ENCODE measurements at regions not wholly inside any gene's neighbourhood (a gene's known extent, or its start where the extent isn't known, plus 50 kb on each side); places are given as distances from the start of the nearest gene placed in this dataset.

DNA sequence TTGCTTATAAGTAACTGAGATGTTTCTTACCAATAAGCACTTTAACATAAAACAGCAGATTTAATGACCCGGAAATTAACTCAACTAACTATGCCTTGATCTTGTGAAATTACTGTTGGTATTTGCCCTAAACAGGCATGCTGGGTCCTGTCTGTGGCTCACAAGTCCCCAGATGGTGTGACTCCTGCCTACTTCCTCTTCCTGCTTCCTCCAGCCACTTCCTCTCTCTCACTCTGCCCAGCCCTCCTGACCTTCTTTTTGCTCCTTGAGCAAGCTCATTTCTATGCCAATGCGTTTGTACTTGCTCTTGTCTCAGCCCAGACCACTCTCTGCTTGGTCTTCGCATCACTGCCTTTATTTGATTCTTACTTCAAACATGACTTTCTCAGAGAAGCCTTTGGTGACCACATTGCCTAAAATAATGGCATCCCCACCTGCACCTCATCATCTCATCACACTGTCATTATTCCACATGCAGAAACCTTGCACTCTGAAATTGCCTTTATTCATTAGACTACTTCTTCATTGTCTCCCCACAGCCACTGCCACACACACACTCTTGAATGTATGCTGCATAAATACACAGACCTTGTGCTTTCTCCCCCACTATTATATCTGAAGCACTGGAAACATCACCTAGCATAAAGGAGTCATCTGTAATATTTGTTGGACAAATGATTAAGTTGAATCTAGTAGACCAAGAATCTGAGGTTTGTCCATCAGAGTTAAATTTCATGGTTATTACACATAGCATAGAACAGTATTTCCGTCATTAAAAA is 256.3 kb upstream of the SEMA6D start:
- Mint-ChIP-seq H3K36me3 (ENCODE audit: low read depth) (no peaks in the 10 kb centered on the region), H3K4me1 (ENCODE audit: low read depth) (no peaks in the 10 kb centered on the region)

DNA sequence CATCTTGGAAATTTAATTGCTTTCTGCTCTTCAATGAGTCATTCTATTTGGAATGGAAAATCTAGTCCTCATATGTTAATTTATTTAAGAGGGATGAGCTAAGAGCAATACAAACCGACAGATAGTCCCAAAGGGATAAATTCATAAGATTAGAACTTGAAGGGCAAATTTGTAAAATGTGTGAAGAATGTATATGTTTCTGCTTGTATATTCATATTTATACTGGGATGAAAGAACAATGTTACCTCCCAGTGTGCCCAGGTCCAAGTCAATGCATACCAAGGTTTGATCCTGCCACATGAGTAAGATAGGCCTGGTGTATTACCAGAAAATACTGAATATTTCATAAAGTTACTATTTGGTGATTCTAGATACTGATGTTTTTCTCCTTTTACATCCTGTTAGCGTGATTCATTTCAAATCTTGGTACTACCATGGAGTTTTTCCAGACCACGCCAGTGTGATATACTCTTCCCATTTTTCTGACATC is 255.6 kb upstream of the SEMA6D start:
- Mint-ChIP-seq H3K9me3 (peaks cover 8% of the 10 kb centered on the region), H3K27me3 (no peaks in the 10 kb centered on the region), H3K4me1 (ENCODE audit: low read depth) (no peaks in the 10 kb centered on the region), H3K27ac (no peak overlapping the region), H3K36me3 (ENCODE audit: low read depth) (no peaks in the 10 kb centered on the region), H3K4me3 (no peak overlapping the region)
- CTCF ChIA-PET: no interaction called here
- TF ChIP-seq CTCF (IDR thresholded peaks at IDR 0.05): no peak
- intact Hi-C loops (cut with DNase I, micrococcal nuclease): no loop called here
- H3K27ac ChIP-seq (ENCODE audit: low read depth in 1 of 2, low read length in 2 of 2): no peak overlapping the region
- no peak for DNase-seq
- no peak overlapping the region for H3K4me3 ChIP-seq (ENCODE audit: low read length)
- POLR2A ChIA-PET: no interaction called here
- H3K36me3 ChIP-seq (ENCODE audit: insufficient read depth, low read length): no peaks in the 10 kb centered on the region
- no peak for ATAC-seq (ENCODE audit: poor library complexity)
- H3K9me3 ChIP-seq (ENCODE audit: control insufficient read depth in 1 of 2, insufficient read depth in 1 of 2, low read length in 2 of 2): no peaks in the 10 kb centered on the region
- no peaks in the 10 kb centered on the region for H3K27me3 ChIP-seq (ENCODE audit: control insufficient read depth in 1 of 2, insufficient read depth in 2 of 2, low read length in 2 of 2)
- no peaks in the 10 kb centered on the region for H3K4me1 ChIP-seq (ENCODE audit: insufficient read depth, low read length)

More for the DNA sequence above, 256.3 kb upstream of the SEMA6D start:
- Histone ChIP-seq H3K4me3 (ENCODE audit: low read length) (no peak overlapping the region), H3K4me1 (ENCODE audit: insufficient read depth, low read length) (no peaks in the 10 kb centered on the region), H3K27me3 (ENCODE audit: control insufficient read depth in 1 of 2, insufficient read depth in 2 of 2, low read length in 2 of 2) (no peaks in the 10 kb centered on the region), H3K36me3 (ENCODE audit: insufficient read depth, low read length) (no peaks in the 10 kb centered on the region), H3K9me3 (ENCODE audit: control insufficient read depth in 1 of 2, insufficient read depth in 1 of 2, low read length in 2 of 2) (no peaks in the 10 kb centered on the region), H3K27ac (ENCODE audit: low read depth in 1 of 2, low read length in 2 of 2) (no peak overlapping the region)
- POLR2A ChIA-PET: no interaction called here
- no peak for ATAC-seq (ENCODE audit: poor library complexity)
- no peaks in the 10 kb centered on the region for H3K27me3 Mint-ChIP-seq
- no peak overlapping the region for H3K27ac Mint-ChIP-seq
- DNase-seq: peak in 1 of 14 experiments; percentile 1
- H3K4me3 Mint-ChIP-seq: no peak overlapping the region
- CTCF ChIA-PET: no interaction called here
- H3K9me3 Mint-ChIP-seq: peaks cover 5% of the 10 kb centered on the region
- TF ChIP-seq CTCF (IDR thresholded peaks at IDR 0.05): no peak
- intact Hi-C loops (cut with DNase I, micrococcal nuclease): no loop called here

GRCh38 chr15:47466357-47466756 is 250.9 kb upstream of the SEMA6D start:
- no peaks in the 10 kb centered on the region for H3K9me3 ChIP-seq (ENCODE audit: control insufficient read depth in 1 of 2, insufficient read depth in 1 of 2, low read length in 2 of 2)
- Mint-ChIP-seq H3K36me3 (ENCODE audit: low read depth) (no peaks in the 10 kb centered on the region), H3K4me1 (ENCODE audit: low read depth) (no peaks in the 10 kb centered on the region), H3K9me3 (peaks cover 8% of the 10 kb centered on the region), H3K27me3 (no peaks in the 10 kb centered on the region), H3K27ac (no peak overlapping the region), H3K4me3 (no peak overlapping the region)
- ChIA-PET CTCF (no interaction called here), POLR2A (no interaction called here)
- ATAC-seq (ENCODE audit: poor library complexity): no peak
- no peak for DNase-seq
- no peaks in the 10 kb centered on the region for H3K27me3 ChIP-seq (ENCODE audit: control insufficient read depth in 1 of 2, insufficient read depth in 2 of 2, low read length in 2 of 2)
- H3K4me3 ChIP-seq (ENCODE audit: low read length): no peak overlapping the region
- H3K36me3 ChIP-seq (ENCODE audit: insufficient read depth, low read length): no peaks in the 10 kb centered on the region
- H3K4me1 ChIP-seq (ENCODE audit: insufficient read depth, low read length): no peaks in the 10 kb centered on the region
- H3K27ac ChIP-seq (ENCODE audit: low read depth in 1 of 2, low read length in 2 of 2): no peak overlapping the region
- no peak for TF ChIP-seq CTCF (IDR thresholded peaks at IDR 0.05)
- intact Hi-C loops (cut with DNase I, micrococcal nuclease): no loop called here

Data from CD4-positive, alpha-beta T cell (primary cell).